ENCODE measurements at regions not wholly inside any gene's neighbourhood (a gene's known extent, or its start where the extent isn't known, plus 50 kb on each side); places are given as distances from the start of the nearest gene placed in this dataset.
"Not testable (repeated sequence)": the region's sequence is repeated elsewhere in the genome, so short reads cannot be mapped to it uniquely, and the experiment has no call there.

DNA sequence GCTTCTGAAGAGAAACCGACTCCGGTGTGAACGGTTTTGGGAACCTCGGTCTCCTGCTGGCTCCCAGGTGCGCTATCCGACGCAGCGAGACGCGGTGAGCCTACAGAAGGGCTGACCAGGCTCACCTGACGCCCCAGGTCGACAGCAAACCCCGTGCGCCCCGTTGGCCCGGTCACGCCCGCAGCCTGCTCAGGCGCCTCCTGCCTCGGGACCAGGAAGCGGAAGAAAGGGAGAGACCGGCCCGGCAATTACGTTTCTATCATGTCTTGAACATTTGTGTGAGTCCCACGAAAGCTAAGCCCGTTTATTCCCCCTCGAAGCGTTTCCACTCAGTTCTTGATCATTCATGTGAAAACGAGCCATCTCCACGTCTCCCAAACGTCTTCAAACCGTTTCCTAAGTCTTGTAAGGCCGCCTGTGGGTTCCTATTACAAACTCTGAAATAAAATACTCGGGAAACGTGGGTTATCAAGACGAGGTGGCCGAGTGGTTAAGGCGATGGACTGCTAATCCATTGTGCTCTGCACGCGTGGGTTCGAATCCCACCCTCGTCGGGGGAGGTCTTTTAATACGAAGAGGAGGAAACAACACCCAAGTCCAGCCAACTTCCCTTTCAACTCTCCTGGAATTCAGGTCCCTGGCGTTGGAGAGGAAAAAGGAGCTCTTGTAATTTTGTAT is 150.5 kb upstream of the PRSS16 start:
- Histone ChIP-seq H3K4me3 (ENCODE audit: low read depth, low read length) (peak overlapping the region; percentile 27), H3K4me1 (ENCODE audit: insufficient read depth) (no peaks in the 10 kb centered on the region), H3K27ac (ENCODE audit: low read depth) (no peak overlapping the region), H3K36me3 (ENCODE audit: insufficient read depth) (no peaks in the 10 kb centered on the region)
- WGBS, result 1% methylated on average over 45 of the region's 45 CpGs
- DNase-seq (ENCODE audit: extremely low spot score), result peak; percentile 8

DNA sequence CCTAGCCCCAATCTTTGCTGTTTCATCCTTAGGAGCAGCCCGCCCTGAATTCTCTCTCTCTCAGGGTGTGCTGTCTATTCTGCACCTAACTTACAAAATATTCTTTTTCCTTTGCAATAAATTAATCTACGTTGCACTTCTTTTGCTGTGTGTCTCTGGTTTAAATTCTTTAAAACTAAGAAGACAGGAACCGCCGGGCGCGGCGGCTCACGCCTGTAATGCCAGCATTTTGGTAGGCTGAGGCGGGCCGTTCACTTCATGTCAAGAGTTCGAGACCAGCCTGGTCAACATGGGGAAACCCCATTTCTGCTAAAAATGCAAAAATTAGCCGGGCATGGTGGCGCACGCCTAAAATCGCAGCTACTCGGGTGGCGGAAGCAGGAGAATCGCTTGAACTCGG is 148.5 kb upstream of the PRSS16 start:
- H3K27ac ChIP-seq (ENCODE audit: low read depth), result no peak overlapping the region
- DNase-seq (ENCODE audit: extremely low spot score), result no peak
- H3K36me3 ChIP-seq (ENCODE audit: insufficient read depth), result no peaks in the 10 kb centered on the region
- H3K4me3 ChIP-seq (ENCODE audit: low read depth, low read length), result no peak overlapping the region
- 95% methylated on average over 19 of the region's 19 CpGs for WGBS
- H3K4me1 ChIP-seq (ENCODE audit: insufficient read depth), result no peaks in the 10 kb centered on the region

DNA sequence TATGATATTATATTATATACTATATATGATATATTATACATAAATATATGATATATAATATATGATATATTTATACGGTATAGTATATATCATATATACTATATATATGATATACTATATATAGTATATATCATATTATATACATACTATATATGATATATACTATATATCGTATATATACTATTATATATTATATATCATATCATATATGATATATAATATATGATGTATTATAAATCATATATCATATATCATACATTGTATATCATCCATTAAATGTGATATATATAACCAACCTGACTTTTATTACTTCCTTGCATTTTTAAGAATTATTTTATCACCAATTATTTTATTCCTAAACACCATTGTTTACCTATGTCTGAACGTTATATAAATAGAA is 146.6 kb upstream of the PRSS16 start:
- Histone ChIP-seq H3K4me1 (ENCODE audit: insufficient read depth) (no peaks in the 10 kb centered on the region), H3K27ac (ENCODE audit: low read depth) (no peak overlapping the region), H3K36me3 (ENCODE audit: insufficient read depth) (no peaks in the 10 kb centered on the region), H3K4me3 (ENCODE audit: low read depth, low read length) (no peak overlapping the region)
- 85% methylated on average over 3 of the region's 3 CpGs for WGBS
- DNase-seq (ENCODE audit: extremely low spot score), result no peak

DNA sequence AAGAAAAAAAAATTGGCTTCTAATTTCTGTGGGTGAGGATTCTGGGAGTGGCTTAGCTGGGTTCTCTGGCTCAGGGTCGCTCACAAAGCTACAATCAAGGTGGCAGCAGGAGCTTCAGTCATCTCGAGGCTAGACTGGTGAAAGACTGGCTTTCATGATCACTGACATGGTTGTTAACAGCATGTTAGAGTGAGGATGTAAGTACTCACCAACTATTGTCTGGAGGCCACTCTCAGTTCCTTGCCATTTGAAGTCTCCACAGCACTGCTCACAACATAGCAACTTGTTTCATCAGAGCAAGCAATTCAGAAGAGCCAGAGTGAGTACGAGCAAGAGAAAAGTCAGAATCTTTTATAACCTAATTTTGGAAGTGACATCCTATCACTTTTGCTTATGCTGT is 145.7 kb upstream of the PRSS16 start:
- WGBS, result 59% methylated on average over 3 of the region's 3 CpGs
- H3K27ac ChIP-seq (ENCODE audit: low read depth), result no peak overlapping the region
- no peaks in the 10 kb centered on the region for H3K4me1 ChIP-seq (ENCODE audit: insufficient read depth)
- no peak overlapping the region for H3K4me3 ChIP-seq (ENCODE audit: low read depth, low read length)
- DNase-seq (ENCODE audit: extremely low spot score), result no peak
- H3K36me3 ChIP-seq (ENCODE audit: insufficient read depth), result no peaks in the 10 kb centered on the region

DNA sequence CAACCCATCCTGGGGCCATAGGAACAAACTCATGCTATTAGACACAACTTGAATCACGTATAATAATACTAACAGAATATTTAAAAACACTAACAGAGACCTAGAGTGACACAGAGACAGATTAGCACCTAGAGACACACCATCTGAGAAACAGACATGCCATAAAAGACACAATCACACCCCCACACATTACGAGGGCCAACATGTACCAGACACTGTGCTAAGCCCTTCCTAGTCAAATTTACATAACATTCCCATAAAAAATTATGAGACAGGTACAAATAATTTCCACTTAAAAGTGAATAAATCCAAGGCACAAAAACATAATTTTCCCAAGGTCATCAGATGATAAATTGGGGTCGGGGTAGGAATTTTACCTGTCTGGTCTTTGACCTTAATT is 141.1 kb upstream of the PRSS16 start:
- DNase-seq (ENCODE audit: extremely low spot score), result no peak
- Histone ChIP-seq H3K4me3 (ENCODE audit: low read depth, low read length) (no peak overlapping the region), H3K36me3 (ENCODE audit: insufficient read depth) (no peaks in the 10 kb centered on the region), H3K4me1 (ENCODE audit: insufficient read depth) (no peaks in the 10 kb centered on the region), H3K27ac (ENCODE audit: low read depth) (no peak overlapping the region)
- 76% methylated on average over 3 of the region's 3 CpGs for WGBS

DNA sequence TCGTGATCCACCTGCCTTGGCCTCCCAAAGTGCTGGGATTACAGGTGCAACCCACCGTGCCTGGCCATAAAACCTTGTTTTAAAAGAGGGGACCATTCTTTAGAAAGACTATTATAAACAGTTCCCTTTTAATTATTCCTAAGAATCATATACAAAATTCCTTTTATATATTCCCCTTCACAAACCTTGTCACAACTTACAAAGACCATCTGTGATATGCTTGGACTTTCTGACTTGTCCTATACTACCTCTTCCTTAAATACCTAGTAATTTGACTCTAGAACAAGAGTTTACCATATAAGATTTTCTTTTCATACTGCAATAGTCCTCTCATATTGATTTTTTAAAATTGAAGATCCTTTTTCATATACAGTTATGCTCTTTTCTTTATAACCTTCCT is 135.8 kb upstream of the PRSS16 start:
- WGBS, result 70% methylated on average over 2 of the region's 2 CpGs
- no peak overlapping the region for H3K27ac ChIP-seq (ENCODE audit: low read depth)
- H3K4me1 ChIP-seq (ENCODE audit: insufficient read depth), result no peaks in the 10 kb centered on the region

DNA sequence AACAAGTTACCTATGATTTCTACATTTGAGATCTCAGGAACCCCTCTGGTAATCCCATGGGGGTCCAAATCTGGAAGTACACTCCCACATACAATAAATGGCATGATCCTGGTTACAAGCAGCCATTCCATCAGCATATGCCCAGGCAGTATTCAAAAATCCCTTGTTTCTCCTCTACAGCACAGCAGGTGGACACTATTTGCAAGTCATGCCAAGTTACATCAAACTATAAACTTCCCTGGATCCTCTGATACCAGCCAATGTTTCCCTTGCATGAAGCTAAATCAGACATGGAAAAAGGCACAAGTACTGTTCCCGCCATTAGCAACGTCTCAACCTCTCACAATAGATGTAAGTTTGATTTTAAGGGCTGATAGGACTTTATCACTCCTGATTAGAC is 134.5 kb upstream of the PRSS16 start:
- H3K4me1 ChIP-seq (ENCODE audit: insufficient read depth), result no peaks in the 10 kb centered on the region
- no peak overlapping the region for H3K27ac ChIP-seq (ENCODE audit: low read depth)
- no peaks in the 10 kb centered on the region for H3K36me3 ChIP-seq (ENCODE audit: insufficient read depth)
- WGBS, result 81% methylated on average over 2 of the region's 2 CpGs
- DNase-seq (ENCODE audit: extremely low spot score), result no peak
- H3K4me3 ChIP-seq (ENCODE audit: low read depth, low read length), result no peak overlapping the region

More for the DNA sequence above, 135.8 kb upstream of the PRSS16 start:
- Histone ChIP-seq H3K4me3 (ENCODE audit: low read depth, low read length) (no peak overlapping the region), H3K36me3 (ENCODE audit: insufficient read depth) (no peaks in the 10 kb centered on the region)
- DNase-seq (ENCODE audit: extremely low spot score), result no peak

DNA sequence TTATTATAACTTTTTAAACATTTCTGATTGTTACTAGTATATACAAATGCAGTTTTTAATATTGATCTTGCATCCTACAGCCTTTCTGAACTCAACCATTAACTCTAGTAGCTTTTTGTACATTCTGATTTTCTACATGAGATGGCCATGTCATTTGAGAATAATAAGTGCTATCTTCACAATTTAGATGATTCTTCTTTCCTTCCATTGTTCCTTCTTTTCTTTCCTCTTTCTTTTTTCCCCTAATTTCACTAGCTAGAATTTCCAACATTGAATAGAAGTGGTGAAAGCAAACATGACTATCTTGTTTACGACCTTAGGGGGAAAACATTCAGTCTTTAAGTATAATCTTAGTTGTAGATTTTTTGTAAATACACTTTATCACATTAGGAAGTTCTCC is 128.2 kb upstream of the PRSS16 start:
- H3K27ac ChIP-seq (ENCODE audit: low read depth), result no peak overlapping the region
- no peaks in the 10 kb centered on the region for H3K4me1 ChIP-seq (ENCODE audit: insufficient read depth)
- WGBS, result 82% methylated on average over 1 of the region's 1 CpG
- H3K4me3 ChIP-seq (ENCODE audit: low read depth, low read length), result no peak overlapping the region
- H3K36me3 ChIP-seq (ENCODE audit: insufficient read depth), result no peaks in the 10 kb centered on the region
- no peak for DNase-seq (ENCODE audit: extremely low spot score)

DNA sequence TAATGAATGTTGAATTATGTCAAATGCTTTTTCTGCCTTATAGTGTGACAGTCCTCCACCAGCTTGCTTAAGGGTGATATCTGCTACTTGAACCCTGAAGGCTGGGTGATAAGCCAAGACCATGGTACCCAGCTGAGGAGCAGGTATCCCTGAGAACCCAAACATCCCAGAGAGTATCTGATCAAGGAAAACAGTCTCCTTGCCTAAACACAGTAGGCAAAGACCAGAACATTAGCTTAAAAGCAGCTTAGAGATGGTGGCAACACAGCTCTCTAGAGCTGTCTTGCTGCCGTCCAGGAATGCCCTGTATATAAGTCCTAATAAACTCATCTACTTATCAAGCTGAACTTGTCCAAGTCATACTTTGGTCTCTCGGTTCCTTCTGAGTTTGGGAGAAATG is 127.7 kb upstream of the PRSS16 start:
- H3K4me3 ChIP-seq (ENCODE audit: low read depth, low read length), result no peak overlapping the region
- no peak overlapping the region for H3K27ac ChIP-seq (ENCODE audit: low read depth)
- 76% methylated on average over 2 of the region's 2 CpGs for WGBS
- no peaks in the 10 kb centered on the region for H3K36me3 ChIP-seq (ENCODE audit: insufficient read depth)
- DNase-seq (ENCODE audit: extremely low spot score), result no peak
- H3K4me1 ChIP-seq (ENCODE audit: insufficient read depth), result no peaks in the 10 kb centered on the region

DNA sequence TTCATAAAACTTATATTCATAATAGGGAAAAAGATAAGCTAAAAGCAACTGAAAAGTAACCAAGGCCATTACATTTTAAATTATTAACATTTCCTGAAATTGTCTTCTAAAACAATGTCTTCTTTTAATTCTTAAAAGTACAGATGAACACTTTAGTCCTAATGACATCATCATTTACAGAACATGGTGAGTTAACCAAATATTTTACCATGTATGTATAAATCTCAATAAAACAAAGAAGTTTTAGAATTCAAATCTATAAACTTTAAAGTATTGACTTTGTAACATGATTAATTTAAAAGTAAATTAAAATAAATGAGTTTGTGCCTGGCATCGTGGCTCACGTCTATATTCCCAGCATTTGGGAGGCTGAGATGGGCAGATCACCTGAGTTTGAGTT is 125.9 kb upstream of the PRSS16 start:
- Histone ChIP-seq H3K4me1 (ENCODE audit: insufficient read depth) (no peaks in the 10 kb centered on the region), H3K36me3 (ENCODE audit: insufficient read depth) (no peaks in the 10 kb centered on the region), H3K27ac (ENCODE audit: low read depth) (no peak overlapping the region), H3K4me3 (ENCODE audit: low read depth, low read length) (no peak overlapping the region)
- no peak for DNase-seq (ENCODE audit: extremely low spot score)
- 96% methylated on average over 2 of the region's 2 CpGs for WGBS

DNA sequence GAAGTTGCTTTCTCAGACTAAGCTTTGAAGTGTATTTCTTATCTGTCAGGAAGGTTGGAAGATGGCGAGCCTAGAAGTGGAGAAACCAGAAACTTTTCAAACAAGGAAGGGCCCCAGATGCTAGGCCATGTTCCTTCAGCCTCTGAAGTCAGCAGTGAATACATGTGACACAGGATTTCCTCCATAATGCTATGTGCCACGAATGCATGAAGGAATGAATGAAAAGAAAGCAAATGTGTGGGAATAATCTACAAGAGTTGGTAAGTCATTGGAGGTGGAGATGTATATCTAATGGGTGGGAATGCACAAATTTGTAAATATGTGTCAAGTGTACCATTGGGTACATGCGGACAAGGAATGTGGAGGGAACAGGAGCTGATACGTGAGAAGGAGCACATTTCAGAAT is 123.2 kb upstream of the PRSS16 start:
- no peaks in the 10 kb centered on the region for H3K4me1 ChIP-seq (ENCODE audit: insufficient read depth)
- H3K27ac ChIP-seq (ENCODE audit: low read depth), result no peak overlapping the region
- WGBS, result 87% methylated on average over 4 of the region's 4 CpGs
- H3K4me3 ChIP-seq (ENCODE audit: low read depth, low read length), result no peak overlapping the region
- no peaks in the 10 kb centered on the region for H3K36me3 ChIP-seq (ENCODE audit: insufficient read depth)
- DNase-seq (ENCODE audit: extremely low spot score), result no peak

DNA sequence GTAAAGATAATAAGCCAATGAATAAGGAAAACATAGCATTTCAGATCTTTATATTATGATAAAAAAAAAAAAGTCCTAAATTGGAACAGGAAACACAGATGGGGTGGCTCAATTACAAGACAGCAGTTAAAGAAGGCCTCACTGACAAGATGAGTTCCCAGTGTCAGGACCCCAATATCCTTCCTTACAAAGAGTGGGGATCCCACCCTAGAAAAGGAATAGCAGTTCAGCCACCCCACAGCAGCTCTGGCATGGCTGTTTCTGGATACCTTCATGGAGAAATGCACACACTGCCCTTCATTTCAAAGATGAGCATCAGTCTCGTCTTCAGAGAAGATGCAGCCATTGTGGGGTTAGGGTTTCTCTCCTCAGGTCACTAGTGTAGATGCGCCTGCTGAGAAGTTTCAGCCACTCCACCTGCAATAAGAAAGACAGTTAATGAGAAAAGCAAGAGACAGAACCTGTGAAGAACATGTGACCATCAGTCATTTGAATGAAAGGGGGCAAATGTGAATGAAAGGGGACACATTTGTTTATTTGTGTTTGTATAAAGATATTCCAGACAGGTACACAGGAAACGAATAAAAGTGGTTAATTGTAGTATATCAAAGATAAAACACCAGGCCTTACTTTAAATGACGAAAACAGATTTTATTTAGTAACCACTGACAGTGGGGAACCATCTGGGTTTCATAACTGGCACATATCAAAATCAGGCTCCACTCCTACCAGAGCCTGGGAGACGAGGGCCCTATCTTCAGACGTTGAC is 121.3 kb upstream of the PRSS16 start:
- Histone ChIP-seq H3K27ac (ENCODE audit: low read depth) (no peak overlapping the region), H3K4me1 (ENCODE audit: insufficient read depth) (no peaks in the 10 kb centered on the region), H3K4me3 (ENCODE audit: low read depth, low read length) (no peak overlapping the region), H3K36me3 (ENCODE audit: insufficient read depth) (no peaks in the 10 kb centered on the region)
- DNase-seq (ENCODE audit: extremely low spot score), result no peak
- 90% methylated on average over 6 of the region's 6 CpGs for WGBS

DNA sequence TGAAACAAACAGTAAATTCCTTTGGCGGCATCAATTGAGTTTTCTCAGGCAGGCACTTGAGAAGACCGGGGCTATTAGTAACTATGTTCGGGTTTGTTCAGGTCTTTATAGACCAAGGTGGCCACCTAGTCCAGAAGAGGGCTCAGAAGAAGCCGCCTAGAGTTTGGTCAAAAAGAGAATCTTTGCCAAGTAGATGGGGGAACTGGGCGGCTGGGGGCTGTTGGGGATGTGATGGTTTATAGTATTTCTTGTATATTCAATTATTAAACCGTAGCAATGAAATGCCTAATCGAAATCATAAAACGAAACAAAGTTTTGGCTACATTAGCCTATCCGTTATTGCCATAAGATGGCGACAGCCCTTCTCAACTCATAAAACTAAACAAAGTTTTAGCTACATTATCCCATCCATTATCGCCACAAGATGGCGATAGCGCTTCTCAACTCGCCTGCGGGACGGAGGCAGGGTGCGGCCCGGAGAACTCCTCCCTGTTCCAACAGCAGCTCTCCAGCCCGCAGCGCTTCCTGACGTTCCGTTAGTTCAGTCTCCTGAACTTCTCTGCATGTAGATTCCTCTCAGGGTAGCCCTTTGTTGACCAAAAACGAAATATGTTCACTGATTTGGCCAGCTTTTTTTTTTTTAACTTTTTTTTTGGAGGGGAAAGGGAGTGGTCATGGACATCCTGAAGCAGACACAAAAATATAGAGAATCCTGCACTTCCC is 120.5 kb upstream of the PRSS16 start:
- 18% methylated on average over 23 of the region's 23 CpGs for WGBS
- Histone ChIP-seq H3K27ac (ENCODE audit: low read depth) (no peak overlapping the region), H3K4me1 (ENCODE audit: insufficient read depth) (no peaks in the 10 kb centered on the region), H3K36me3 (ENCODE audit: insufficient read depth) (no peaks in the 10 kb centered on the region), H3K4me3 (ENCODE audit: low read depth, low read length) (no peak overlapping the region)
- DNase-seq (ENCODE audit: extremely low spot score), result peak; percentile 81

DNA sequence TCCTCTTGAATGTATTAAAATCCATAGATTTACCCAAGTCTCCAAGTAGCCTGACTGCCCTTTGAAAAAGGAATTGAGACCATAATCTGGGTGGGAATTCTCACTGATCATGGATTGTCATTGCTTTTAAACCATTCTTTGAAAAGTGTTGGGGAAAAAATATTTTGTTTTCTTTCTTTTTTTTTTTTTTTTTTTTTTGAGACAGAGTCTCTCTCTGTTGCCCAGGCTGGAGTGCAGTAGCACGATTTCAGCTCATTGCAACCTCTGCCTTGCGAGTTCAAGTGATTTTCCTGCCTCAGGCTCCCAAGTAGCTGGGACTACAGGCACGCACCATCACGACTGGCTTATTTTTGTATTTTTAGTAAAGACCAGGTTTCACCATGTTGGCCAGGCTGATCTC is 119.6 kb upstream of the PRSS16 start:
- not testable (repeated sequence) for H3K4me3 ChIP-seq (ENCODE audit: low read depth, low read length); DNase-seq (ENCODE audit: extremely low spot score); H3K4me1 ChIP-seq (ENCODE audit: insufficient read depth); H3K36me3 ChIP-seq (ENCODE audit: insufficient read depth); H3K27ac ChIP-seq (ENCODE audit: low read depth)
- WGBS, result 82% methylated on average over 4 of the region's 4 CpGs
